ENCODE measurements at regions not wholly inside any gene's neighbourhood (a gene's known extent, or its start where the extent isn't known, plus 50 kb on each side); places are given as distances from the start of the nearest gene placed in this dataset.

- no peak for DNase-seq (ENCODE audit: low spot score)
These were observed 99.8 kb upstream of the CDH5 start for GRCh38 chr16:66266436-66267291.

- no peak for DNase-seq (ENCODE audit: low spot score)
These were observed 100.8 kb upstream of the CDH5 start for GRCh38 chr16:66265556-66266141.

- DNase-seq (ENCODE audit: low spot score), result no peak
These were observed 101.5 kb upstream of the CDH5 start for GRCh38 chr16:66265048-66265415.

- DNase-seq (ENCODE audit: low spot score), result no peak
These were observed 102.0 kb upstream of the CDH5 start for GRCh38 chr16:66264311-66265047.

- no peak for DNase-seq (ENCODE audit: low spot score)
These were observed 102.5 kb upstream of the CDH5 start for GRCh38 chr16:66263973-66264310.

GRCh38 chr16:66263168-66263972, 103.1 kb upstream of the CDH5 start:
- no peak for DNase-seq (ENCODE audit: low spot score)

- DNase-seq (ENCODE audit: low spot score), result no peak
These were observed 104.0 kb upstream of the CDH5 start for GRCh38 chr16:66262253-66263167.

- DNase-seq (ENCODE audit: low spot score), result no peak
These were observed 104.7 kb upstream of the CDH5 start for GRCh38 chr16:66261826-66262225.

GRCh38 chr16:66260522-66261254, 105.8 kb upstream of the CDH5 start:
- no peak for DNase-seq (ENCODE audit: low spot score)

GRCh38 chr16:66258916-66259845, 107.3 kb upstream of the CDH5 start:
- no peak for DNase-seq (ENCODE audit: low spot score)

GRCh38 chr16:66256919-66257318, 109.6 kb upstream of the CDH5 start:
- DNase-seq (ENCODE audit: low spot score), result no peak

GRCh38 chr16:66255647-66256046, 110.8 kb upstream of the CDH5 start:
- no peak for DNase-seq (ENCODE audit: low spot score)

- no peak for DNase-seq (ENCODE audit: low spot score)
These were observed 111.7 kb upstream of the CDH5 start for GRCh38 chr16:66254751-66255150.

- DNase-seq (ENCODE audit: low spot score), result no peak
These were observed 112.4 kb upstream of the CDH5 start for GRCh38 chr16:66254106-66254505.

GRCh38 chr16:66251476-66252160, 114.9 kb upstream of the CDH5 start:
- DNase-seq (ENCODE audit: low spot score), result no peak

GRCh38 chr16:66250686-66251431, 115.6 kb upstream of the CDH5 start:
- DNase-seq (ENCODE audit: low spot score), result no peak

GRCh38 chr16:66247516-66248481, 118.7 kb upstream of the CDH5 start:
- DNase-seq (ENCODE audit: low spot score), result no peak

Measured in CD4-positive, alpha-beta T cell treated with Interleukin-2 at 100 ng/mL for 4 hours (primary cell).